MV-4-11 (cell line): ENCODE measurements at regions not wholly inside any gene's neighbourhood (a gene's known extent, or its start where the extent isn't known, plus 50 kb on each side); places are given as distances from the start of the nearest gene placed in this dataset.
"Not testable (repeated sequence)": the region's sequence is repeated elsewhere in the genome, so short reads cannot be mapped to it uniquely, and the experiment has no call there.

ENCODE experiments used
- DNase-seq: peaks from one replicate; lab custom pipeline; 2025; lab: John Stamatoyannopoulos, UW

DNA sequence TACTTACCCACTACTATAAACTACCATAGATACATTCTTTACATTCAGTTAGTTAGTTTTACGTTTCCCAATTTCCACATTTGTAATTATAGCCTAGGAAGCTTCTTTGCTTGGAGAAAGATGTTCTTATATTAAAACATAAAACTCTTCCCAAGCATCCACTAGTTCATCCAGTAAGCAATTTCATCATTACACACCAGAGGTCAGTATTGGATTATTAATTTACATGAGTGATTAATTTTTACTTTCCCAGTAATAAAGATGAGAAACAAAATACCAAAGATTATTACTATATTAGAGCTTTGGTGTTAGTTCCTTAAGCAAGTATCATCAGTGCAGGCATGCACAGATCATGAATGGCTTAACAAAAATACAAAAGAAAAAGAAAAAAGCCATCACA, 518.4 kb downstream of the TUBA3C start:
- not testable (repeated sequence) for DNase-seq

DNA sequence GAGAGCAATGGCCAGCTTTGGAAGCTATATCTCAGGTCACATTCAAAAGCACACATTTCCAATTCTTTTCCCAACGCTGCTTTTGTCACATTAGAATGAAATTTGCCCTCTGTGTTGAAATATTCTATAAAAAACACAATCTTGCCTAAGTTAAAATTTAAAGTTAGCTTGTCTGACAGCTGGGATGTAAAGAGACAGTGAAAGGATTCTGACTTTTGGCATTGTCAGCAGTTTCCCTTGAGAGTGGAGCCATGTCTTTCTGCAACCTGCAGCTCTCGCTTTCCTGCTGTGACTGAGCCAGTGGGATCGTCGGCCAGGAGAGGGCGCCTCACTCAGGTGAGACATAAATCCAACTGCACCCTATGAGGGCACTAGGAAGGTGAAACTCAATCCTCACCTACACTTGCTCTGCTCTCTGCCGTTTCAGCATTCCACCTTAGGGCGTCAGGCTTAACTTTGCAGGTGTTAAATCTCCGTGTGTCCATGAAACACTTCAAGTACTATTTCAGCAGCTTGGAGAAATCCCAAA, 537.9 kb downstream of the TUBA3C start:
- not testable (repeated sequence) for DNase-seq

DNA sequence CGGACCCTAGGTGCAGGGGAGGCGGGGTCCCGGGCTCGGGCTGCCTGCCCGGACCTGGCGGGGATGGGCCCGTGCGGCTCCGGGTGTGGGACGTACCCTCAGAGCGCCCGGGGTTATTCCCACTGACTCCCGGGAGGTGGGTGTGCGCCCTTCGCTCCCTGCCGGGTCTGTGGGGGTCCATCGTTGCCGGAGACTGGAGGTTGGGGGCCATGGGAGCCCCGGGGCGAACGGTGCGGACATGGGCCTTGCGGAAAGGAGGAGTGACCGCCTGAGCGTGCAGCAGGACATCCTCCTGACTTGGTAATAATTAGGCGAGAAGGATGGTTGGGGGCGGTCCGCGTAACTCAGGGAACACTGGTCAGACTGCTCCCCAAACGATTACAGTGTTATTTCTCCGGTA, 552.7 kb downstream of the TUBA3C start:
- DNase-seq: not testable (repeated sequence)

GRCh38 chr13:18628428-18628827, 553.2 kb downstream of the TUBA3C start:
- DNase-seq: no peak

GRCh38 chr13:18624061-18624460, 557.6 kb downstream of the TUBA3C start:
- not testable (repeated sequence) for DNase-seq

GRCh38 chr13:18618442-18618841, 563.2 kb downstream of the TUBA3C start:
- not testable (repeated sequence) for DNase-seq

GRCh38 chr13:18610476-18610875, 571.1 kb downstream of the TUBA3C start:
- DNase-seq: not testable (repeated sequence)

DNA sequence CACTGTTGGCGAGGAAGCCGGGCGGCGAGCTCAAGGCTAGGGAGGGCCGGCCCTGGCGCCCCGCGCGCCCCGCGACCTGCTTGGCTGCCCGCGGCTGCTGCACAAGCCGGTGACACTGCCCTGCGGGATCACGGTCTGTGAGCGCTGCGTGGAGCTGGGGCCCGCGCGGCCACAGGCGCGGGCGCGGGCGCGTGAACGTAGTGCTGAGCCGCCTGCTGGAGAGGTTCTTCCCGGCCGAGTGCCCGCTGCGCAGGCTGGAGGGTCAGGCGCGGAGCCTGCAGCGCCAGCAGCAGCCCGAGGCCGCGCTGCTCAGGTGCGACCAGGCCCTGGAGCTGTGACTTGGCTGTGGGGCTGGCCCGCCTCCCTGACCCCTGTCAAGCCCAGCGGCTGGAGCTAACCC, 572.3 kb downstream of the TUBA3C start:
- DNase-seq: not testable (repeated sequence)

- DNase-seq: not testable (repeated sequence)
These were observed 572.8 kb downstream of the TUBA3C start for GRCh38 chr13:18608851-18609250.

DNA sequence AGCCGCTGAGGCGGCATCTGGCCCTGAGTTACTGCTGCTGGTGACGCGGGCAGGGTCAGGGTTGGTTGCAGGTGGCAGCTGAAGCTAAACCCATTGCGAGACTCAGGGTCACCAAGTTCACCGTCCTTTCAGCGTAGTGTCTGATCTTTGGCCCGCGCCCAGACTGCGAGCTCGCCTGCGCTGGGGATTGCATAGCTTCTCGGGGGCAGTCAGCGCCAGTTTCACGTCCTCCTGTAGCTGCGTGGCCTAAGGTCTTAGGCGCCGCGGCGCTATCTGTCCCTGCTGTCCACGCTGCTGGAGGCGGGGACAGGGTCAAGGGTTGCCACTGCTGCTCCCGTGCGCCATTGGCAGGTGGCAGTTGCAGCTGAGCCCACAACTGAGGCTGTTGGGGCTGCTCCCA, 581.3 kb downstream of the TUBA3C start:
- not testable (repeated sequence) for DNase-seq

- not testable (repeated sequence) for DNase-seq
These were observed 581.8 kb downstream of the TUBA3C start for GRCh38 chr13:18599791-18600211.

- not testable (repeated sequence) for DNase-seq
These were observed 583.1 kb downstream of the TUBA3C start for GRCh38 chr13:18598543-18598942.

- DNase-seq: not testable (repeated sequence)
These were observed 583.7 kb downstream of the TUBA3C start for GRCh38 chr13:18597940-18598339.

DNA sequence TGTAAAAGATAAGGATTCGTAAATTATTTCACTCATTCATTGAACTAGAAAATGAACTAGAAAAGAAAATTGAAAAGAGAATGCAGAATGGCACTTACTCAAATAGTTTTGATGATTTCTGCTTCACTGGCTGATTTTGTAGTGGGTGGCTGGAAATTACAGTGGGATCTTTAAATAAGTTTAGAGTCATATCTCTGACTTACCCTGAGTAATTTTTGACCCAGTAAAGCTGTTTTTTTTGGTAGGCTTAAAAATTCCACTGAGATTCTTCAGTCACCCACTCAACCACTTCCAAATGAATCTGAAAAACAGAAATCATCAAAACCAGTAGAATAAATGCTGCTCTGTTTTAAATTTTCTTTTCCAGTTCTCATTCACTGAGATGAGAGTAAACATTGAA, 604.5 kb downstream of the TUBA3C start:
- not testable (repeated sequence) for DNase-seq

GRCh38 chr13:18567890-18568289, 613.7 kb downstream of the TUBA3C start:
- not testable (repeated sequence) for DNase-seq
